GM06990 (cell line): ENCODE measurements at regions not wholly inside any gene's neighbourhood (a gene's known extent, or its start where the extent isn't known, plus 50 kb on each side); places are given as distances from the start of the nearest gene placed in this dataset.

Source experiments
- DNase-seq: peaks from one replicate; pipeline ENCODE4 v3.0.0-alpha.2; 2011; ENCODE audit not compliant: insufficient read length; ENCODE audit errors: extremely low read depth
- H3K27me3 ChIP-seq: replicated peaks from 2 replicates; pipeline ENCODE4 v1.6.0; 2011; ENCODE audit warnings: low read length; ENCODE audit not compliant: control insufficient read depth, insufficient read depth
- H3K36me3 ChIP-seq: 2 replicates; pipeline ENCODE4 v1.5.1; 2011; ENCODE audit warnings: low read length; ENCODE audit not compliant: control insufficient read depth, insufficient read depth
- H3K4me3 ChIP-seq: replicated peaks from 2 replicates; pipeline ENCODE4 v1.5.1; 2011; ENCODE audit warnings: low read depth, mild to moderate bottlenecking, control low read depth, low read length
- CTCF ChIP-seq: IDR thresholded peaks from 2 replicates; pipeline ENCODE4 v1.5.1; 2011; ENCODE audit warnings: low read length, control low read depth, mild to moderate bottlenecking, inconsistent platforms; ENCODE audit not compliant: insufficient read depth, poor library complexity, severe bottlenecking

DNA sequence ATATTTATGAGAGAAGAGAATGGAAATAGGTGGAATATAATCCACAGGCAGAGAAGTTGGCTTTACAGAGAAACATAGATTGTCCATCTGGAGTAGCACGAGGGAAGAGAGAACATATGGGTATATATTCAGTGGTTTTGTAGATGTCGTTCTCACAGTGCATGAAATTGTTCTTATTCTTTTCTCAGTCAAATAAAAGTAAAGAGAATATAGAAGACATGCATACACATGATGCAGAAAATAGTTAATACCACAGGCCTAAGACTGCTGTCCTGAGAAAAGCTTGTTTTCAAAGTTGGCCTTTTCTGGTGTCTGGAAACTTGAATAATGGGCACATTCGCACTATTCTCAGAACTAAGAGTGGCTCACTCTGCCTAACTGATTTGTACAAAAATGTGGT, 378.1 kb downstream of the GABRG1 start:
- Histone ChIP-seq H3K36me3 (no peaks in the 10 kb centered on the region), H3K27me3 (no peaks in the 10 kb centered on the region), H3K4me3 (no peak overlapping the region)
- DNase-seq: no peak
- TF ChIP-seq CTCF: no peak

DNA sequence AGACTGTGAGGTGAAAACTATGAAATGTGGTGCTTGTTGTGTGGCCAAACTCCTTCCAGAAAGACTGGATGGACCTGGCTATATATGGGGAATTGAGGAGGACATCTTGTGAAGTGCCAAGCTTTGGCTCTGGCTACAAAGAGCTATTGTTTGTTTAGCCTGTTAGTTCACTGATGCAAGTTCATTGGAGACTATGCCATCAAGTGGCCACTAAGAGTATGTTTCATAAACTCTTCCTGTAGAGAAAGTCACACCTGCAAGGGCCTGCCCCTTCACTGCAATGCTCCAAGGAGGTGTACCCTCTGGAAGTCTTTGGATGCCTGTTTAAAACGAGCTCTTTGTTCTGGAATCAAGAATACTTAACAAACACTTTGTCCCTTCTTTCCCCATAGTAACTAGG, 382.0 kb downstream of the GABRG1 start:
- Histone ChIP-seq H3K27me3 (no peaks in the 10 kb centered on the region), H3K36me3 (no peaks in the 10 kb centered on the region), H3K4me3 (no peak overlapping the region)
- TF ChIP-seq CTCF: no peak
- no peak for DNase-seq

- Histone ChIP-seq H3K4me3 (no peak overlapping the region), H3K36me3 (no peaks in the 10 kb centered on the region), H3K27me3 (no peaks in the 10 kb centered on the region)
- no peak for TF ChIP-seq CTCF
- DNase-seq: no peak
Measured at GRCh38 chr4:45732161-45732560, 391.7 kb downstream of the GABRG1 start.

- Histone ChIP-seq H3K36me3 (no peaks in the 10 kb centered on the region), H3K27me3 (no peaks in the 10 kb centered on the region), H3K4me3 (no peak overlapping the region)
- TF ChIP-seq CTCF: no peak
- no peak for DNase-seq
Measured at GRCh38 chr4:45716093-45716492, 407.8 kb downstream of the GABRG1 start.

DNA sequence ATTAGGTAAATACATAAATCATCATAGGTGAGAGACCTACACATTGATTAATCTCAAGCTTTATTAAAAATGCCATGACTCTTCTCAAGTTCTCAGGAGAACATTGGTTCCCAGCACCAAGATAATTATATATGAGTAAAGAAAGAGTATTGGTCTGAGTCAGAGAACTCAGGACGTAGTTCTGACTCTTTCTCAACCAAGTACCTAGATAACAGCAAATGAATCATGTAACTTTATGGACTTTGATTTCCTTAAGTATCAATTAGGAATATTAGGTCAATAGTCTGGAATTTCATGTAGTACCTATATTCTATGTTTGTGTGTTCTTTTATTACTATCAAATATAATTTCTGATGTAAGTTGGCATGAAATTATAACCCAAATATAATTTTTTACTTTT, 409.9 kb downstream of the GABRG1 start:
- no peak overlapping the region for H3K4me3 ChIP-seq
- DNase-seq: no peak
- no peaks in the 10 kb centered on the region for H3K27me3 ChIP-seq
- no peaks in the 10 kb centered on the region for H3K36me3 ChIP-seq
- TF ChIP-seq CTCF: no peak

DNA sequence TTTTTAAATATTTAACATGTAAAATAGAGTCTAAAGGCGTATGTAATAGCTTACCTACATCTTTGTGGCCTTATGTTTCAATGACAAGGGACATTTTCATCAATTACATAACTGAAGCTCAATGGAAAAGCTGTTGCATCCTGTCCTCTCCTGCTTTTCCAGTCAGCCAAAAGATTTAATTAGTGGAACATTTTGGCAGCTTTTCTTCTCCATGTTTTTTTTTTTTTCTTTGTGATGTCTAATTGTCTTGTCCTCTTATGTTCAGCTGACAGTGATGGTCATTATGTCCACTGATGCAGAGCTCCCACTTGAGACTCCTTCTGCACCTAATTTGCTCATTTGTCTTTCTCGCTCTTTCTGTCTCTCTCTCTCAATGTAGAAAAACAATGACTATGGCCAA, 422.2 kb downstream of the GABRG1 start:
- no peaks in the 10 kb centered on the region for H3K36me3 ChIP-seq
- no peak for DNase-seq
- no peaks in the 10 kb centered on the region for H3K27me3 ChIP-seq
- H3K4me3 ChIP-seq: no peak overlapping the region
- TF ChIP-seq CTCF: no peak
